ENCODE measurements at regions not wholly inside any gene's neighbourhood (a gene's known extent, or its start where the extent isn't known, plus 50 kb on each side); places are given as distances from the start of the nearest gene placed in this dataset.

GRCh38 chr2:5937851-5938565, 245.8 kb downstream of the SOX11 start:
- TF ChIP-seq CTCF (IDR thresholded peaks at IDR 0.05), result no peak
- TF ChIP-seq POLR2A (IDR thresholded peaks at IDR 0.05), result no peak

Measured in esophagus squamous epithelium (tissue), 4 donors.